HCT116 (cell line): ENCODE measurements at regions not wholly inside any gene's neighbourhood (a gene's known extent, or its start where the extent isn't known, plus 50 kb on each side); places are given as distances from the start of the nearest gene placed in this dataset.

Experiments
- ATAC-seq: fragments of 200-7000 bp; cut with Tn5 transposase; 2 replicates; pipeline ENCODE4 v1.9.1; 2020; ENCODE audit warnings: mild to moderate bottlenecking, moderate library complexity
- BruUV-seq: library from RNA; stranded (reverse); fragments of 400-500 nt; replicated peaks from 2 replicates; lab custom pipeline; 2021; lab: Mats Ljungman, UMichigan
- CTCF ChIA-PET: fragments of 300-600 bp; sonication (Branson Sonifier 250); formaldehyde crosslinking; loops from one replicate; lab custom pipeline; 2021; ENCODE audit warnings: antibody characterized with exemption; lab: Charles Lee
- POLR2A ChIA-PET: fragments of 300-600, 350-600 bp; sonication (Branson Sonifier 250); formaldehyde crosslinking; loops from one replicate; lab custom pipeline; 2021; ENCODE audit warnings: antibody characterized with exemption; lab: Charles Lee
- RAD21 ChIA-PET, 2 experiments: fragments of 300-600 bp; sonication (Branson Sonifier 250); formaldehyde crosslinking; loops; one replicate each; lab custom pipeline; 2023; ENCODE audit warnings: low total read pairs in 2 of 2; ENCODE audit not compliant: uncharacterized antibody in 2 of 2, unreplicated experiment in 2 of 2, low non-redundant PET in 1 of 2; lab: Charles Lee
- DNase-seq: peaks from one replicate; pipeline ENCODE4 v3.0.0-alpha.2; 2010; ENCODE audit warnings: low read depth, low spot score
- H2AFZ ChIP-seq: fragments of 200-600 bp; shearing (Covaris generic), sonication (generic); 2 replicates; pipeline ENCODE4 v1.6.1; 2017; ENCODE audit warnings: low read depth, mixed run types, mixed read lengths, antibody characterized with exemption, low read length; ENCODE audit not compliant: poor library complexity, severe bottlenecking
- H3K27ac ChIP-seq: 2 replicates; pipeline ENCODE4 v1.5.1; 2012; ENCODE audit warnings: low read depth, low read length
- H3K27me3 ChIP-seq: fragments of 200-600 bp; sonication (generic); 2 replicates; pipeline ENCODE4 v1.6.1; 2016; ENCODE audit warnings: mixed run types, low read length, mixed read lengths; ENCODE audit not compliant: insufficient read depth
- H3K36me3 ChIP-seq, 2 experiments: fragments of 200-500 bp in 1 of 2; fragments of 200-600 bp in 1 of 2; sonication (Bioruptor generic) in 1 of 2; sonication (generic) in 1 of 2; 2 replicates each; pipeline versions ENCODE4 v1.5.1 to v1.6.1; 2014 to 2016; ENCODE audit warnings: low read length in 2 of 2, inconsistent platforms in 1 of 2, mixed read lengths in 1 of 2, mixed run types in 1 of 2; ENCODE audit not compliant: insufficient read depth in 2 of 2, control insufficient read depth in 1 of 2
- H3K4me1 ChIP-seq, 2 experiments: fragments of 200-600 bp in 1 of 2; sonication (generic) in 1 of 2; 2 replicates each; pipeline versions ENCODE4 v1.5.1 to v1.6.1; 2012 to 2017; ENCODE audit warnings: low read length in 2 of 2, inconsistent platforms in 1 of 2, mild to moderate bottlenecking in 1 of 2, mixed read lengths in 1 of 2, mixed run types in 1 of 2, moderate library complexity in 1 of 2; ENCODE audit not compliant: insufficient read depth in 2 of 2, control insufficient read depth in 1 of 2
- H3K4me2 ChIP-seq: fragments of 200-600 bp; sonication (generic); 2 replicates; pipeline ENCODE4 v1.6.1; 2017; ENCODE audit warnings: mixed run types, low read length, mixed read lengths
- H3K4me3 ChIP-seq, 2 experiments: fragments of 200-600 bp in 1 of 2; sonication (generic) in 1 of 2; replicated peaks in 1 of 2; 2 replicates each; pipeline ENCODE4 v1.5.1; 2011 to 2016; ENCODE audit warnings: low read length in 2 of 2, control low read depth in 1 of 2, low read depth in 1 of 2, mild to moderate bottlenecking in 1 of 2, mixed read lengths in 1 of 2, mixed run types in 1 of 2
- H3K79me2 ChIP-seq: fragments of 200-600 bp; sonication (generic); 2 replicates; pipeline ENCODE4 v1.6.1; 2017; ENCODE audit warnings: mild to moderate bottlenecking, mixed run types, low read length, moderate library complexity, mixed read lengths; ENCODE audit not compliant: insufficient read depth
- H3K9ac ChIP-seq: fragments of 200-600 bp; sonication (generic); 2 replicates; pipeline ENCODE4 v1.6.1; 2016; ENCODE audit warnings: low read length, mixed read lengths
- H3K9me2 ChIP-seq: fragments of 200-600 bp; sonication (generic), shearing (Covaris generic); 2 replicates; pipeline ENCODE4 v1.6.1; 2017; ENCODE audit warnings: mixed run types, mild to moderate bottlenecking, moderate library complexity; ENCODE audit not compliant: insufficient read depth
- H3K9me3 ChIP-seq, 2 experiments: fragments of 200-500 bp in 1 of 2; fragments of 200-600 bp in 1 of 2; sonication (Bioruptor generic) in 1 of 2; sonication (generic) in 1 of 2; 2 replicates each; pipeline ENCODE4 v1.6.1; 2014 to 2017; ENCODE audit warnings: low read length in 2 of 2, mixed read lengths in 2 of 2, inconsistent platforms in 1 of 2, low read depth in 1 of 2, mild to moderate bottlenecking in 1 of 2, mixed run types in 1 of 2, moderate library complexity in 1 of 2; ENCODE audit not compliant: control insufficient read depth in 1 of 2, insufficient read depth in 1 of 2
- H4K20me1 ChIP-seq: fragments of 200-600 bp; sonication (generic), shearing (Covaris generic); 2 replicates; pipeline ENCODE4 v1.6.1; 2017; ENCODE audit warnings: mixed run types, mild to moderate bottlenecking, moderate library complexity; ENCODE audit not compliant: insufficient read depth
- CBX3 ChIP-seq: IDR thresholded peaks from 2 replicates; pipeline ENCODE4 v1.6.1; 2012; ENCODE audit warnings: low read depth
- CEBPB ChIP-seq: IDR thresholded peaks from 2 replicates; pipeline ENCODE4 v1.6.1; 2012; ENCODE audit warnings: low read depth
- EGR1 ChIP-seq: IDR thresholded peaks from 2 replicates; pipeline ENCODE4 v1.6.1; 2012; ENCODE audit warnings: low read depth
- ELF1 ChIP-seq: IDR thresholded peaks from 2 replicates; pipeline ENCODE4 v1.6.1; 2012; ENCODE audit warnings: low read depth, borderline replicate concordance
- POLR2A ChIP-seq: IDR thresholded peaks from 2 replicates; pipeline ENCODE4 v1.7.0; 2011; ENCODE audit warnings: borderline replicate concordance; ENCODE audit not compliant: insufficient read depth, insufficient read length; ENCODE audit errors: extremely low read depth
- POLR2AphosphoS5 ChIP-seq: IDR thresholded peaks from 2 replicates; pipeline ENCODE4 v1.6.1; 2011; ENCODE audit warnings: mild to moderate bottlenecking, low read depth, low read length, moderate library complexity
- SP1 ChIP-seq: IDR thresholded peaks from 2 replicates; pipeline ENCODE4 v1.6.1; 2012; ENCODE audit warnings: low read depth
- TCF7L2 ChIP-seq: IDR thresholded peaks from 2 replicates; pipeline ENCODE4 v1.7.0; 2011; ENCODE audit warnings: borderline replicate concordance, inconsistent platforms; ENCODE audit not compliant: insufficient read depth, insufficient read length; ENCODE audit errors: extremely low read depth
- YY1 ChIP-seq: IDR thresholded peaks from 2 replicates; pipeline ENCODE4 v1.6.1; 2011; ENCODE audit warnings: low read length, low read depth, moderate library complexity, mild to moderate bottlenecking; ENCODE audit not compliant: insufficient replicate concordance; ENCODE audit errors: extremely low read depth
- ZNF274 ChIP-seq: fragments of 200-500 bp; sonication (Bioruptor generic); IDR thresholded peaks from 2 replicates; pipeline ENCODE4 v1.6.1; 2014; ENCODE audit warnings: mild to moderate bottlenecking, low read depth, low read length, inconsistent platforms
- intact Hi-C: fragments of 100-400 bp; cut with micrococcal nuclease; formaldehyde crosslinking; loops from 2 replicates; pipeline ENCODE4 v1.10.0; 2022
- TF ChIP-seq, protein P1 (sequence below): IDR thresholded peaks from 2 replicates; pipeline ENCODE4 v1.6.1; 2012; ENCODE audit warnings: low read depth

DNA sequence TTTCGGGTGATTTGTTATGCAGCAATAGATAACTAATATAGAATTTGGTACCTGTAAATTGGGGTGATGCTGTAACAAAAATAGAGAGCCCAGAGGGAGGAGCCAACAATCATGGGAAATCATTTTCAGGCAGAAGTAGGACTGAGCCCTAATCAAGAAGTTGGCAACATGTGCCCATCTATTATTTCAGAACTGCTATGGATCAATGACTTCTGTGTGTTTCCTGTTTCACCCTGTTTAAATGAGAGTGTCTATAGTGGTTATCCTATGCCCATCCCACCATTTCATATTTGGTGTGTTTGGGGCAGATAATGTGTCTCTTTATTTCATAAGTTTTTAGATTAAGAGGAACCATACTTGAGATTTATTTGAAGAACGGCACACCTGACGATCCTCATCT lies 330.8 kb upstream of the CITED2 start:
- Histone ChIP-seq H3K79me2 (no peaks in the 10 kb centered on the region), H3K9me2 (no peaks in the 10 kb centered on the region), H3K27me3 (no peaks in the 10 kb centered on the region), H2AFZ (no peak overlapping the region), H3K36me3 (no peaks in the 10 kb centered on the region), H3K4me2 (no peak overlapping the region), H3K4me1 (peaks cover 0 to 14% of the 10 kb centered on the region in 2 experiments; a peak in 2 of 4 replicates), H3K27ac (no peak overlapping the region), H3K9me3 (no peaks in the 10 kb centered on the region), H3K4me3 (no peak overlapping the region), H4K20me1 (no peaks in the 10 kb centered on the region), H3K9ac (no peak overlapping the region)
- DNase-seq = no peak
- BruUV-seq = no TSS peak
- TF ChIP-seq CEBPB (no peak), ZNF274 (no peak), ELF1 (no peak), POLR2A (no peak), POLR2AphosphoS5 (no peak), CBX3 (no peak), YY1 (no peak), EGR1 (no peak), SP1 (no peak), TCF7L2 (no peak)
- TF ChIP-seq, protein P1, sequence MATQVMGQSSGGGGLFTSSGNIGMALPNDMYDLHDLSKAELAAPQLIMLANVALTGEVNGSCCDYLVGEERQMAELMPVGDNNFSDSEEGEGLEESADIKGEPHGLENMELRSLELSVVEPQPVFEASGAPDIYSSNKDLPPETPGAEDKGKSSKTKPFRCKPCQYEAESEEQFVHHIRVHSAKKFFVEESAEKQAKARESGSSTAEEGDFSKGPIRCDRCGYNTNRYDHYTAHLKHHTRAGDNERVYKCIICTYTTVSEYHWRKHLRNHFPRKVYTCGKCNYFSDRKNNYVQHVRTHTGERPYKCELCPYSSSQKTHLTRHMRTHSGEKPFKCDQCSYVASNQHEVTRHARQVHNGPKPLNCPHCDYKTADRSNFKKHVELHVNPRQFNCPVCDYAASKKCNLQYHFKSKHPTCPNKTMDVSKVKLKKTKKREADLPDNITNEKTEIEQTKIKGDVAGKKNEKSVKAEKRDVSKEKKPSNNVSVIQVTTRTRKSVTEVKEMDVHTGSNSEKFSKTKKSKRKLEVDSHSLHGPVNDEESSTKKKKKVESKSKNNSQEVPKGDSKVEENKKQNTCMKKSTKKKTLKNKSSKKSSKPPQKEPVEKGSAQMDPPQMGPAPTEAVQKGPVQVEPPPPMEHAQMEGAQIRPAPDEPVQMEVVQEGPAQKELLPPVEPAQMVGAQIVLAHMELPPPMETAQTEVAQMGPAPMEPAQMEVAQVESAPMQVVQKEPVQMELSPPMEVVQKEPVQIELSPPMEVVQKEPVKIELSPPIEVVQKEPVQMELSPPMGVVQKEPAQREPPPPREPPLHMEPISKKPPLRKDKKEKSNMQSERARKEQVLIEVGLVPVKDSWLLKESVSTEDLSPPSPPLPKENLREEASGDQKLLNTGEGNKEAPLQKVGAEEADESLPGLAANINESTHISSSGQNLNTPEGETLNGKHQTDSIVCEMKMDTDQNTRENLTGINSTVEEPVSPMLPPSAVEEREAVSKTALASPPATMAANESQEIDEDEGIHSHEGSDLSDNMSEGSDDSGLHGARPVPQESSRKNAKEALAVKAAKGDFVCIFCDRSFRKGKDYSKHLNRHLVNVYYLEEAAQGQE = no peak
- ChIA-PET CTCF (no interaction called here), POLR2A (no interaction called here), RAD21 (no interaction called here)
- no peak for ATAC-seq
- intact Hi-C loops = no loop called here
